CD8-positive, alpha-beta memory T cell (primary cell): ENCODE measurements at regions not wholly inside any gene's neighbourhood (a gene's known extent, or its start where the extent isn't known, plus 50 kb on each side); places are given as distances from the start of the nearest gene placed in this dataset.
"Not testable (repeated sequence)": the region's sequence is repeated elsewhere in the genome, so short reads cannot be mapped to it uniquely, and the experiment has no call there.

ENCODE experiments used
- CTCF ChIA-PET: fragments of 350-600 bp; sonication (Branson Sonifier 250); formaldehyde crosslinking; loops from one replicate; lab custom pipeline; 2021; ENCODE audit warnings: antibody characterized with exemption; lab: Charles Lee
- POLR2A ChIA-PET: fragments of 350-600 bp; sonication (Branson Sonifier 250); formaldehyde crosslinking; loops from one replicate; lab custom pipeline; 2021; ENCODE audit warnings: antibody characterized with exemption; lab: Charles Lee
- DNase-seq, 5 donors: peaks; one replicate each; pipeline versions ENCODE4 v3.0.0 to v3.0.0-alpha.2; 2020 to 2022; ENCODE audit warnings: mixed read lengths in 1 of 5
- H3K27ac ChIP-seq: one replicate; pipeline ENCODE4 v1.7.0; 2013; ENCODE audit warnings: low read depth, mild to moderate bottlenecking, low read length, moderate library complexity
- H3K27me3 ChIP-seq: 2 replicates; pipeline ENCODE4 v1.7.0; 2013; ENCODE audit warnings: low read length, mild to moderate bottlenecking; ENCODE audit not compliant: insufficient read depth, poor library complexity, severe bottlenecking
- H3K36me3 ChIP-seq: 2 replicates; pipeline ENCODE4 v1.7.0; 2013; ENCODE audit warnings: mild to moderate bottlenecking, low read length, moderate library complexity; ENCODE audit not compliant: insufficient read depth
- H3K4me1 ChIP-seq: 2 replicates; pipeline ENCODE4 v1.7.0; 2013; ENCODE audit warnings: mild to moderate bottlenecking, low read length, moderate library complexity; ENCODE audit not compliant: insufficient read depth
- H3K4me3 ChIP-seq: 2 replicates; pipeline ENCODE4 v1.7.0; 2013; ENCODE audit warnings: mild to moderate bottlenecking, low read length
- H3K9me3 ChIP-seq: 2 replicates; pipeline ENCODE4 v1.7.0; 2013; ENCODE audit warnings: mild to moderate bottlenecking, low read length
- H3K27ac Mint-ChIP-seq, 8 donors: one replicate each; pipeline ENCODE4 v1.8.0; 2020 to 2021; ENCODE audit warnings: mixed read lengths in 8 of 8, mild to moderate bottlenecking in 6 of 8, inconsistent platforms in 3 of 8, moderate library complexity in 3 of 8
- H3K27me3 Mint-ChIP-seq, 2 donors: one replicate each; pipeline ENCODE4 v1.8.0; 2020 to 2021; ENCODE audit warnings: mixed read lengths in 2 of 2, mild to moderate bottlenecking in 1 of 2, moderate library complexity in 1 of 2
- H3K36me3 Mint-ChIP-seq, 3 donors: one replicate each; pipeline ENCODE4 v1.8.0; 2020 to 2021; ENCODE audit warnings: mixed read lengths in 3 of 3, inconsistent platforms in 1 of 3, mild to moderate bottlenecking in 1 of 3
- H3K4me1 Mint-ChIP-seq, 3 donors: one replicate each; pipeline ENCODE4 v1.8.0; 2020 to 2021; ENCODE audit warnings: mixed read lengths in 3 of 3, inconsistent platforms in 1 of 3, mild to moderate bottlenecking in 1 of 3
- H3K4me3 Mint-ChIP-seq, 7 donors: one replicate each; pipeline ENCODE4 v1.8.0; 2020 to 2021; ENCODE audit warnings: mixed read lengths in 7 of 7, mild to moderate bottlenecking in 6 of 7, moderate library complexity in 4 of 7, inconsistent platforms in 2 of 7
- H3K9me3 Mint-ChIP-seq, 5 donors: one replicate each; pipeline ENCODE4 v1.8.0; 2020 to 2022; ENCODE audit warnings: mixed read lengths in 5 of 5, mild to moderate bottlenecking in 3 of 5, moderate library complexity in 2 of 5, inconsistent platforms in 1 of 5

DNA sequence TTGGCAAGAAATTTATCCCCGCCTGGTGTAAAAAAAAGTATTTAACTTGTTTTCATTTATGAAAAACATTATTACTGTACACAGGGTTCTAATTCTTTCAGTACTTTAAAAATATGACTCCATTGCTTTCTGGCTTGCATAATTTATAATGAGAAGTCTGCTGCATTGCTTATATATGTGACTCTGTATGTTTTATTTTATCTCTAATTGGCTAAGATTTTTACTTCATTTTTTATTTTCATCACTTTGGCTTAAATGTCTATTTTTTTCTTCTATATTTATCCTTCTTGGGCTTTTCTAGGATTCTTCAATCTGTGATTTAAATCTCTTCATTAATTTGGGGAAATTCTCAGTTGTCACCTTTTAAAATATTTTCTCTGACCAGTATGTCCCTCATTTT lies 636.6 kb upstream of the NR2F2 start:
- no peak overlapping the region for H3K4me3 ChIP-seq
- no peak for DNase-seq
- peaks cover 8% of the 10 kb centered on the region for H3K9me3 ChIP-seq
- H3K27ac ChIP-seq = no peak overlapping the region
- no peak overlapping the region for H3K4me3 Mint-ChIP-seq
- peaks cover 19 to 30% (median 25%) of the 10 kb centered on the region in 5 donors for H3K9me3 Mint-ChIP-seq
- ChIA-PET CTCF (no interaction called here), POLR2A (no interaction called here)
- no peaks in the 10 kb centered on the region for H3K36me3 ChIP-seq
- H3K36me3 Mint-ChIP-seq = peaks cover 0 to 15% (median 0%) of the 10 kb centered on the region in 3 donors
- H3K4me1 ChIP-seq = no peaks in the 10 kb centered on the region
- H3K27ac Mint-ChIP-seq = no peak overlapping the region
- peaks cover 3 to 4% of the 10 kb centered on the region in 2 donors for H3K27me3 Mint-ChIP-seq
- no peaks in the 10 kb centered on the region for H3K4me1 Mint-ChIP-seq
- no peaks in the 10 kb centered on the region for H3K27me3 ChIP-seq

DNA sequence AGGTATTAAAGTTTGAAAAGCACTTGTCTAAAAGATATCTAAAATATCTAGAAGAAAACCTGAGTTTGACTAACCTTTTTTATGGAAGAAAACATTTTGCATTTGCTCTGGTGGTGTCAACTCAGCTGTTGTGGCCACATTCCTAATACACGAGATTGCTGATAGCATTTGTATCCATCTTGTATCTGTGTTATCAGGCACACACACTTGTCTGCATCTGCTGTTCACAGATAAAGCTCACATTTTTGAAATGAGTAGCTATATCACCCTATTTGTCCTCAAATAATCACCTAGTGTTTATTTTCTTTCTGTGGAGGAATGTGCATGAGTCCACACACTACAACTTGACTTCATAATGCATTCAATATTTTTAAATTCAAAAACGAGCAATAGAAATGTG lies 632.3 kb upstream of the NR2F2 start:
- ChIA-PET CTCF (no interaction called here), POLR2A (no interaction called here)
- Mint-ChIP-seq H3K4me3 (no peak overlapping the region), H3K9me3 (peaks cover 36 to 59% (median 50%) of the 10 kb centered on the region in 5 donors), H3K27ac (no peak overlapping the region), H3K36me3 (peaks cover 0 to 31% (median 0%) of the 10 kb centered on the region in 3 donors), H3K4me1 (no peaks in the 10 kb centered on the region), H3K27me3 (peaks cover 7 to 8% of the 10 kb centered on the region in 2 donors)
- H3K36me3 ChIP-seq = no peaks in the 10 kb centered on the region
- no peak overlapping the region for H3K27ac ChIP-seq
- no peaks in the 10 kb centered on the region for H3K4me1 ChIP-seq
- no peak for DNase-seq
- H3K9me3 ChIP-seq = peaks cover 17% of the 10 kb centered on the region
- no peaks in the 10 kb centered on the region for H3K27me3 ChIP-seq
- no peak overlapping the region for H3K4me3 ChIP-seq

DNA sequence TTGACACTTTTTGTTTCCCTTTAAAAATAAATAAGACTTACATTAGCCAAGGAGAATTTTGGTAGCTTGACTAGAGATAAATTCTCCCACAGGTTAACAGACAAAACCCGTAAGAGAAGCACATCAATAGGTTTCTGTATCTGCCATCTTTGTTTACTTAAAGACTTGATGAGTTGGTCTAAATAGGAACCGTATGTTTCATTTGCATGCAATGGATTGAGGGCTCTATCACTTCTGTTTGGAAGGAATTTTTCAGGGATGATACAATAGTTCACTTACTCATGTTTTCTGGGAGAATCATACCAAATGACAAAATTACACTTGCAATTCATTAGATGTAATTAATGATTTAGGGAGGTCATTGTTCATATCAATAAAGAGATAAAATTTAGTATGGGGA lies 631.5 kb upstream of the NR2F2 start:
- no peaks in the 10 kb centered on the region for H3K27me3 ChIP-seq
- H3K9me3 ChIP-seq = peaks cover 17% of the 10 kb centered on the region
- H3K27ac Mint-ChIP-seq = no peak overlapping the region
- H3K27me3 Mint-ChIP-seq = peaks cover 7 to 8% of the 10 kb centered on the region in 2 donors
- H3K4me1 ChIP-seq = no peaks in the 10 kb centered on the region
- POLR2A ChIA-PET = no interaction called here
- H3K27ac ChIP-seq = no peak overlapping the region
- H3K36me3 Mint-ChIP-seq = peaks cover 0 to 30% (median 0%) of the 10 kb centered on the region in 3 donors
- H3K36me3 ChIP-seq = no peaks in the 10 kb centered on the region
- CTCF ChIA-PET = no interaction called here
- no peak for DNase-seq
- no peak overlapping the region for H3K4me3 ChIP-seq
- no peaks in the 10 kb centered on the region for H3K4me1 Mint-ChIP-seq
- no peak overlapping the region for H3K4me3 Mint-ChIP-seq
- peaks cover 36 to 52% (median 48%) of the 10 kb centered on the region in 5 donors for H3K9me3 Mint-ChIP-seq

DNA sequence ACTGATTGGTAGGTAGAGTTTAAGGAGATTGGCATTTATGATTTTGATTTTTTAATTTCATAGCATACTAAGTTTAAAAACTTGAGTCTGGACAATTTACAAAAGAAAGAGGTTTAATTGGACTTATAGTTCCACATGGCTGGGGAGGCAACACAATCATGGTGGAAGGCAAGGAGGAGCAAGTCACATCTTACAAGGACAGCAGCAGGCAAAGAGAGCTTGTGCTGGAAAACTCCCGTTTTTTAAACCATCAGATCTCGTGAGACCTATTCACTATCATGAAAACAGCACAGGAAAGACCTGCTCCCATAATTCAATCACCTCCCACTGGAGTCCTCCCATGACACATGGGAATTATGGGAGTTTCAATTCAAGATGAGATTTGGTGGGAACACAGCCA lies 630.9 kb upstream of the NR2F2 start:
- no peaks in the 10 kb centered on the region for H3K4me1 Mint-ChIP-seq
- no peak overlapping the region for H3K27ac ChIP-seq
- no peak overlapping the region for H3K4me3 Mint-ChIP-seq
- H3K36me3 Mint-ChIP-seq = peaks cover 0 to 23% (median 0%) of the 10 kb centered on the region in 3 donors
- no peaks in the 10 kb centered on the region for H3K4me1 ChIP-seq
- peaks cover 15% of the 10 kb centered on the region for H3K9me3 ChIP-seq
- H3K27me3 Mint-ChIP-seq = peaks cover 7 to 8% of the 10 kb centered on the region in 2 donors
- CTCF ChIA-PET = no interaction called here
- no peak overlapping the region for H3K27ac Mint-ChIP-seq
- H3K9me3 Mint-ChIP-seq = peaks cover 34 to 46% (median 41%) of the 10 kb centered on the region in 5 donors
- no peak overlapping the region for H3K4me3 ChIP-seq
- no peak for DNase-seq
- no peaks in the 10 kb centered on the region for H3K27me3 ChIP-seq
- POLR2A ChIA-PET = no interaction called here
- no peaks in the 10 kb centered on the region for H3K36me3 ChIP-seq

DNA sequence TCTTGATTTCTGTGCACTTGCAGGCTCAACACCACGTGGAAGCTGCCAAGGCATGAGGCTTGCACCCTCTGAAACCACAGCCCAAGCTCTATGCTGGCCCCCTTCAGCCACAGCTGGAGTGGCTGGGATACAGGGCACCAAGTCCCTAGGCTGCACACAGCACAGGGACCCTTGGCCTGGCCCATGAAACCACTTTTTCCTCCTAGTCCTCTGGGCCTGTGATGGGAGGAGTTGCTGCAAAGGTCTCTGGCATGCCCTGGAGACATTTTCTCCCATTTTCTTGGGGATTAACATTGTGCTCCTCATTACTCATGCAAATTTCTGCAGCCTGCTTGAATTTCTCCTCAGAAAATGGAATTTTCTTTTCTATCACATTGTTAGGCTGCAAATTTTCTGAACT lies 629.8 kb upstream of the NR2F2 start:
- H3K4me1 ChIP-seq, H3K4me3 Mint-ChIP-seq, POLR2A ChIA-PET: not testable (repeated sequence)

DNA sequence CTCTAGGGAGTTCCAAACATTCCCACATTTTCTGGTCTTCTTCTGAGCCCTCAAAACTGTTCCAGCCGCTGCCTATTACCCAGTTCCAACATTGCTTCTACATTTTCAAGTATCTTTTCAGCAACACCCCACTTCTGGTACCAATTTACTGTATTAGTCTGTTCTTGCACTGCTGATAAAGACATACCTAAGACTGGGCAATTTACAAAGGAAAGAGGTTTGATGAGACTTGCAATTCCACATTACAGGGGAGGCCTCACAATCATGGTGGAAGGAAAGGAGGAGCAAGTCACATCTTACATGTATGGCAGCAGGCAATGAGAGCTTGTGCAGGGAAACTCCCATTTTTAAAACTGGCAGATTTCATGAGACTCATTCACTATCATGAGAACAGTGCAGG lies 629.1 kb upstream of the NR2F2 start:
- H3K27me3 ChIP-seq = no peaks in the 10 kb centered on the region
- no peak overlapping the region for H3K4me3 Mint-ChIP-seq
- H3K9me3 Mint-ChIP-seq = peaks cover 24 to 35% (median 33%) of the 10 kb centered on the region in 5 donors
- H3K27me3 Mint-ChIP-seq = peaks cover 10 to 18% of the 10 kb centered on the region in 2 donors
- H3K27ac ChIP-seq = no peak overlapping the region
- H3K36me3 Mint-ChIP-seq = peaks cover 0 to 28% (median 0%) of the 10 kb centered on the region in 3 donors
- H3K27ac Mint-ChIP-seq = no peak overlapping the region
- ChIA-PET CTCF (no interaction called here), POLR2A (no interaction called here)
- H3K9me3 ChIP-seq = peaks cover 9% of the 10 kb centered on the region
- no peak overlapping the region for H3K4me3 ChIP-seq
- H3K36me3 ChIP-seq = no peaks in the 10 kb centered on the region
- no peaks in the 10 kb centered on the region for H3K4me1 ChIP-seq
- no peak for DNase-seq
- no peaks in the 10 kb centered on the region for H3K4me1 Mint-ChIP-seq

More for the DNA sequence above, 629.8 kb upstream of the NR2F2 start:
- Mint-ChIP-seq H3K27me3 (peaks cover 10 to 16% of the 10 kb centered on the region in 2 donors), H3K9me3 (peaks cover 25 to 35% (median 34%) of the 10 kb centered on the region in 5 donors), H3K36me3 (peaks cover 0 to 24% (median 0%) of the 10 kb centered on the region in 3 donors)
- DNase-seq, H3K4me3 ChIP-seq, H3K27ac Mint-ChIP-seq, H3K9me3 ChIP-seq, H3K27me3 ChIP-seq, H3K36me3 ChIP-seq, CTCF ChIA-PET, H3K27ac ChIP-seq, H3K4me1 Mint-ChIP-seq: not testable (repeated sequence)

DNA sequence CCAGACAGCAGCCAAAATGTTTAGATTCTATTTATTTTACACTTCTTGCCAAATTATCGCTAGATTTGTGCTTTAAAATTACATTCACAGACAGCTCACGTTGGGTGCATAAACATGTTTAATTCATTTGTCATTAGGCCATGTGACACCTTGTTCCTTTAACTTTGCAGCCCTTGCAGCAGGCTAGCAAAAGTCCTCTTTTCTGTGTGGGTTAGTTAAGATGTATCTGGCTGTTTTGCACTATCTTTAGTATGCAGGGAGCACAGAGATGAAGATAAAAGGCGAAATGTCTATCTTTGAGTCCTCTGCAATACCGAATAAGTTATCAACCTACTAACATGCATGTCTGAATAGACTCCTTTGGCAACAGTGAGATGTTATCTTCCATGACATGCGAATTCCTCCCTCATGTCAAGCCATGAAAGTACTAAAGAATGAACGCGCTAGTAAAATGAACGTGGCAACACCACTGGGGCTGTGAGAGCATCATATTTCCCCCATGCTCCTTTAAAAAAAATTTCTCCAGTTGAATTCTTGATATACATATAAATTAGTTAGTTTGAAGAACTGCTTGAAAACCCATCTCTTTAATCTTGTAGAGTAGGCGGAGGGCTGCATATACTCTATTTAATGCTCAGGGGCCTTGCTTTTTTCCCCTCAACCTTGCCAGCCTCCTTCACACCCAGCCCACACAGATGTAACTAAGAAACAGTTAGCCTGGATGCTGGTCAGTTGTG lies 620.4 kb upstream of the NR2F2 start:
- Histone ChIP-seq H3K9me3 (no peaks in the 10 kb centered on the region), H3K36me3 (no peaks in the 10 kb centered on the region), H3K4me1 (no peaks in the 10 kb centered on the region), H3K4me3 (no peak overlapping the region), H3K27ac (peak overlapping the region; percentile 12), H3K27me3 (no peaks in the 10 kb centered on the region)
- no peak for DNase-seq
- H3K4me1 Mint-ChIP-seq = no peaks in the 10 kb centered on the region
- H3K27ac Mint-ChIP-seq = no peak overlapping the region
- H3K27me3 Mint-ChIP-seq = peaks cover 1 to 10% of the 10 kb centered on the region in 2 donors
- no peak overlapping the region for H3K4me3 Mint-ChIP-seq
- H3K9me3 Mint-ChIP-seq = peaks cover 0 to 2% (median 0%) of the 10 kb centered on the region in 5 donors
- H3K36me3 Mint-ChIP-seq = peaks cover 0 to 15% (median 0%) of the 10 kb centered on the region in 3 donors
- POLR2A ChIA-PET = no interaction called here
- CTCF ChIA-PET = no interaction called here

DNA sequence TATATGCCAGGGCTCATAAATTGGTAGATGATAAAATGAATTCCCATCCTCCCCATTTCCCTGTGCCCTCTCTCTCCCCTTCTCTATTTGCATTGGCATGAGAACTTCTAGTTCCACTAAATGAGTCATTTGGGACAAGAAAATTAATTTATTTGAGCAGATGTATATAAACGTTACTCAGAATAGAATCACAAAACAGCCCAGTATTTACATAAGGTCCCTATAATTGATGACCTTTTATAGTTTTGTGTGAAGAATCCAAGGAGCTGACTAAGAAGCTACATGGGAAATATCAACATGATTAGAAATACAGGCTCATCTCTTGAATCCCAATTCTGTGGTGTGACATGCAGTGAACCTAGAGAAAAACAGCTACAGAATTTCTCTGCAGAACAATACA lies 617.7 kb upstream of the NR2F2 start:
- Histone ChIP-seq H3K4me3 (no peak overlapping the region), H3K27me3 (no peaks in the 10 kb centered on the region), H3K9me3 (no peaks in the 10 kb centered on the region), H3K4me1 (no peaks in the 10 kb centered on the region), H3K36me3 (no peaks in the 10 kb centered on the region), H3K27ac (no peak overlapping the region)
- peaks cover 2 to 8% (median 4%) of the 10 kb centered on the region in 3 donors for H3K4me1 Mint-ChIP-seq
- H3K9me3 Mint-ChIP-seq = no peaks in the 10 kb centered on the region
- no peak overlapping the region for H3K4me3 Mint-ChIP-seq
- H3K27ac Mint-ChIP-seq = peak overlapping the region in 2 of 8 donors; percentile 33 to 49
- CTCF ChIA-PET = no interaction called here
- H3K27me3 Mint-ChIP-seq = no peaks in the 10 kb centered on the region
- no peak for DNase-seq
- H3K36me3 Mint-ChIP-seq = peaks cover 0 to 4% (median 0%) of the 10 kb centered on the region in 3 donors
- POLR2A ChIA-PET = no interaction called here
